ENCODE measurements at regions not wholly inside any gene's neighbourhood (a gene's known extent, or its start where the extent isn't known, plus 50 kb on each side); places are given as distances from the start of the nearest gene placed in this dataset.

- 0 out of 2 replicates have a peak, but pooled peaks cover 6% of the 10 kb centered on the region for H3K4me1 ChIP-seq (replicated peaks; ENCODE audit: insufficient read depth)
- no peak overlapping the region for H3K27ac ChIP-seq
- H3K27me3 ChIP-seq (ENCODE audit: insufficient read depth, low read depth) = no peaks in the 10 kb centered on the region
- no peaks in the 10 kb centered on the region for H3K79me2 ChIP-seq (ENCODE audit: low read depth)
- intact Hi-C loops (cut with micrococcal nuclease; ENCODE audit: unreplicated experiment) = no loop called here
- no peak overlapping the region for H2AFZ ChIP-seq
- no peaks in the 10 kb centered on the region for H4K20me1 ChIP-seq (ENCODE audit: insufficient read depth)
- H3K4me3 ChIP-seq = no peak overlapping the region
- H3F3A ChIP-seq (ENCODE audit: insufficient read depth, low read depth) = no peaks in the 10 kb centered on the region
- no peaks in the 10 kb centered on the region for H3K9me2 ChIP-seq (ENCODE audit: insufficient read depth)
- no peak for DNase-seq
- CTCF ChIA-PET = interaction anchor here (0.7 kb wide), 1 partner anchor 269 kb away, joined by 4 read pairs; no protein-coding TSS in a partner anchor
- POLR2A ChIA-PET (ENCODE audit: unreplicated experiment) = no interaction called here
- no peak overlapping the region for H3K4me2 ChIP-seq
- TF ChIP-seq, protein P1, sequence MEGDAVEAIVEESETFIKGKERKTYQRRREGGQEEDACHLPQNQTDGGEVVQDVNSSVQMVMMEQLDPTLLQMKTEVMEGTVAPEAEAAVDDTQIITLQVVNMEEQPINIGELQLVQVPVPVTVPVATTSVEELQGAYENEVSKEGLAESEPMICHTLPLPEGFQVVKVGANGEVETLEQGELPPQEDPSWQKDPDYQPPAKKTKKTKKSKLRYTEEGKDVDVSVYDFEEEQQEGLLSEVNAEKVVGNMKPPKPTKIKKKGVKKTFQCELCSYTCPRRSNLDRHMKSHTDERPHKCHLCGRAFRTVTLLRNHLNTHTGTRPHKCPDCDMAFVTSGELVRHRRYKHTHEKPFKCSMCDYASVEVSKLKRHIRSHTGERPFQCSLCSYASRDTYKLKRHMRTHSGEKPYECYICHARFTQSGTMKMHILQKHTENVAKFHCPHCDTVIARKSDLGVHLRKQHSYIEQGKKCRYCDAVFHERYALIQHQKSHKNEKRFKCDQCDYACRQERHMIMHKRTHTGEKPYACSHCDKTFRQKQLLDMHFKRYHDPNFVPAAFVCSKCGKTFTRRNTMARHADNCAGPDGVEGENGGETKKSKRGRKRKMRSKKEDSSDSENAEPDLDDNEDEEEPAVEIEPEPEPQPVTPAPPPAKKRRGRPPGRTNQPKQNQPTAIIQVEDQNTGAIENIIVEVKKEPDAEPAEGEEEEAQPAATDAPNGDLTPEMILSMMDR (conservative IDR thresholded peaks at IDR 0.05) = no peak
- no peak for TF ChIP-seq EZH2 (IDR thresholded peaks at IDR 0.05; ENCODE audit: low read depth)
- H3K9me3 ChIP-seq (ENCODE audit: insufficient read depth, low read depth) = no peaks in the 10 kb centered on the region
- H3K36me3 ChIP-seq (ENCODE audit: low read depth) = no peaks in the 10 kb centered on the region
- no TSS peak for BruUV-seq (replicated peaks)
These were observed 270.0 kb downstream of the TLE3 start for GRCh38 chr15:69827751-69828150.

GRCh38 chr15:69828181-69828828, 269.4 kb downstream of the TLE3 start:
- no peaks in the 10 kb centered on the region for H3F3A ChIP-seq (ENCODE audit: insufficient read depth, low read depth)
- H3K4me1 ChIP-seq (replicated peaks; ENCODE audit: insufficient read depth) = 0 out of 2 replicates have a peak, but pooled peaks cover 6% of the 10 kb centered on the region
- H3K4me3 ChIP-seq = no peak overlapping the region
- H3K9me2 ChIP-seq (ENCODE audit: insufficient read depth) = no peaks in the 10 kb centered on the region
- intact Hi-C loops (cut with micrococcal nuclease; ENCODE audit: unreplicated experiment) = no loop called here
- H3K27me3 ChIP-seq (ENCODE audit: insufficient read depth, low read depth) = no peaks in the 10 kb centered on the region
- H3K79me2 ChIP-seq (ENCODE audit: low read depth) = no peaks in the 10 kb centered on the region
- H3K9me3 ChIP-seq (ENCODE audit: insufficient read depth, low read depth) = no peaks in the 10 kb centered on the region
- no peak for TF ChIP-seq EZH2 (IDR thresholded peaks at IDR 0.05; ENCODE audit: low read depth)
- TF ChIP-seq, protein P1 (conservative IDR thresholded peaks at IDR 0.05) = no peak
- no peak overlapping the region for H3K27ac ChIP-seq
- H3K4me2 ChIP-seq = no peak overlapping the region
- POLR2A ChIA-PET (ENCODE audit: unreplicated experiment) = no interaction called here
- no peaks in the 10 kb centered on the region for H3K36me3 ChIP-seq (ENCODE audit: low read depth)
- CTCF ChIA-PET = interaction anchor here (0.7 kb wide), 1 partner anchor 268 kb away, joined by 4 read pairs; no protein-coding TSS in a partner anchor
- BruUV-seq (replicated peaks) = no TSS peak
- no peaks in the 10 kb centered on the region for H4K20me1 ChIP-seq (ENCODE audit: insufficient read depth)
- no peak for DNase-seq
- H2AFZ ChIP-seq = no peak overlapping the region

DNA sequence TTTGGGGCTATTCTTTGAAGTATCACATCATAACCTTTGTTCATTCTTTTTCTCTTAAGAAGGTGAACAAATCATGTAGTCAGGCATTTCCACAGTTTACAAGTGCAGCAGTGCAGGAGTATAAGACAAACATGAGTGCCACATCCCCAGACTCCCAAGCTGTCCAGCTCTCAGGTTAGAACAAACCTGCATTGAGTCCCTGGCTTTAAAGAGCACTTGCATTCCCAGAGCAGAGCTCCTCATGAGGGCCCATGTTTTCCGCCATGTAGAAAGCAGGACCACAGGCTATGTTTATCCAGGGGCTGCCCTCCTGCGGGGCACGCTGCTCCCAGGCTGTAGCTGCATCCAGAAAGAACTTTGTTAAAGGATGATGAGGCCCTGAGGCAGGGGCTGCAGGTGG, 267.7 kb downstream of the TLE3 start:
- Histone ChIP-seq H3K4me2 (no peak overlapping the region), H2AFZ (no peak overlapping the region), H3K27ac (no peak overlapping the region), H3K4me1 (replicated peaks; ENCODE audit: insufficient read depth) (0 out of 2 replicates have a peak, but pooled peaks cover 6% of the 10 kb centered on the region), H4K20me1 (ENCODE audit: insufficient read depth) (no peaks in the 10 kb centered on the region), H3K36me3 (ENCODE audit: low read depth) (no peaks in the 10 kb centered on the region), H3K4me3 (no peak overlapping the region), H3K27me3 (ENCODE audit: insufficient read depth, low read depth) (no peaks in the 10 kb centered on the region), H3F3A (ENCODE audit: insufficient read depth, low read depth) (no peaks in the 10 kb centered on the region), H3K79me2 (ENCODE audit: low read depth) (no peaks in the 10 kb centered on the region), H3K9me2 (ENCODE audit: insufficient read depth) (no peaks in the 10 kb centered on the region), H3K9me3 (ENCODE audit: insufficient read depth, low read depth) (no peaks in the 10 kb centered on the region)
- BruUV-seq (replicated peaks) = no TSS peak
- no peak for TF ChIP-seq EZH2 (IDR thresholded peaks at IDR 0.05; ENCODE audit: low read depth)
- TF ChIP-seq, protein P1 (conservative IDR thresholded peaks at IDR 0.05) = no peak
- intact Hi-C loops (cut with micrococcal nuclease; ENCODE audit: unreplicated experiment) = no loop called here
- ChIA-PET CTCF (no interaction called here), POLR2A (ENCODE audit: unreplicated experiment) (no interaction called here)
- DNase-seq = no peak

Data from PC-9 (cell line).